ENCODE measurements at regions not wholly inside any gene's neighbourhood (a gene's known extent, or its start where the extent isn't known, plus 50 kb on each side); places are given as distances from the start of the nearest gene placed in this dataset.

GRCh38 chr17:77600346-77600745 is 358.2 kb upstream of the TNRC6C start:
- TF ChIP-seq, protein P1, sequence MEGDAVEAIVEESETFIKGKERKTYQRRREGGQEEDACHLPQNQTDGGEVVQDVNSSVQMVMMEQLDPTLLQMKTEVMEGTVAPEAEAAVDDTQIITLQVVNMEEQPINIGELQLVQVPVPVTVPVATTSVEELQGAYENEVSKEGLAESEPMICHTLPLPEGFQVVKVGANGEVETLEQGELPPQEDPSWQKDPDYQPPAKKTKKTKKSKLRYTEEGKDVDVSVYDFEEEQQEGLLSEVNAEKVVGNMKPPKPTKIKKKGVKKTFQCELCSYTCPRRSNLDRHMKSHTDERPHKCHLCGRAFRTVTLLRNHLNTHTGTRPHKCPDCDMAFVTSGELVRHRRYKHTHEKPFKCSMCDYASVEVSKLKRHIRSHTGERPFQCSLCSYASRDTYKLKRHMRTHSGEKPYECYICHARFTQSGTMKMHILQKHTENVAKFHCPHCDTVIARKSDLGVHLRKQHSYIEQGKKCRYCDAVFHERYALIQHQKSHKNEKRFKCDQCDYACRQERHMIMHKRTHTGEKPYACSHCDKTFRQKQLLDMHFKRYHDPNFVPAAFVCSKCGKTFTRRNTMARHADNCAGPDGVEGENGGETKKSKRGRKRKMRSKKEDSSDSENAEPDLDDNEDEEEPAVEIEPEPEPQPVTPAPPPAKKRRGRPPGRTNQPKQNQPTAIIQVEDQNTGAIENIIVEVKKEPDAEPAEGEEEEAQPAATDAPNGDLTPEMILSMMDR (IDR thresholded peaks at IDR 0.05) = no peak
- no peak for TF ChIP-seq POLR2A (IDR thresholded peaks at IDR 0.05; ENCODE audit: low read depth)
- TF ChIP-seq POLR2AphosphoS5 (IDR thresholded peaks at IDR 0.05) = no peak
